ENCODE measurements at regions not wholly inside any gene's neighbourhood (a gene's known extent, or its start where the extent isn't known, plus 50 kb on each side); places are given as distances from the start of the nearest gene placed in this dataset.

DNA sequence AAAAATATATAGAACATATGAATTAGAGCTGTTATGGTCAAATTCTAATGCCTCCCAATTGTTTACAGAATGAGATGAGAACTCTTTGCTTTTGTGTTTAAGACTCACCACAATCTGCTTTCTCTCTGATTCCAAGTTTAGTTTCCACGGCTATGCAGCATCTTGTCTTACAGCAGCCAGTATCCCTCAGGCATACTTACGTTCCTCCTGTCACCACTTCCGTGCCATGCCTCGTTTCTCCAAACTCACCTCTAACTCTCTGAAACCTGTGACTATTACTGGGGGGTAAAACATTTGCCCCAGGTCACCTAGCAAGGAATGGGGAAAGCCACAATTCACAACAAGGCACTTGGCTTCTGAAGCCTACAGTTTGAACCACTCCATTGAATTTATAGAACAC is 192.8 kb upstream of the NRIP1 start:
- TF ChIP-seq, protein P1, sequence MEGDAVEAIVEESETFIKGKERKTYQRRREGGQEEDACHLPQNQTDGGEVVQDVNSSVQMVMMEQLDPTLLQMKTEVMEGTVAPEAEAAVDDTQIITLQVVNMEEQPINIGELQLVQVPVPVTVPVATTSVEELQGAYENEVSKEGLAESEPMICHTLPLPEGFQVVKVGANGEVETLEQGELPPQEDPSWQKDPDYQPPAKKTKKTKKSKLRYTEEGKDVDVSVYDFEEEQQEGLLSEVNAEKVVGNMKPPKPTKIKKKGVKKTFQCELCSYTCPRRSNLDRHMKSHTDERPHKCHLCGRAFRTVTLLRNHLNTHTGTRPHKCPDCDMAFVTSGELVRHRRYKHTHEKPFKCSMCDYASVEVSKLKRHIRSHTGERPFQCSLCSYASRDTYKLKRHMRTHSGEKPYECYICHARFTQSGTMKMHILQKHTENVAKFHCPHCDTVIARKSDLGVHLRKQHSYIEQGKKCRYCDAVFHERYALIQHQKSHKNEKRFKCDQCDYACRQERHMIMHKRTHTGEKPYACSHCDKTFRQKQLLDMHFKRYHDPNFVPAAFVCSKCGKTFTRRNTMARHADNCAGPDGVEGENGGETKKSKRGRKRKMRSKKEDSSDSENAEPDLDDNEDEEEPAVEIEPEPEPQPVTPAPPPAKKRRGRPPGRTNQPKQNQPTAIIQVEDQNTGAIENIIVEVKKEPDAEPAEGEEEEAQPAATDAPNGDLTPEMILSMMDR (IDR thresholded peaks at IDR 0.05; ENCODE audit: extremely low read depth, missing control alignments), result no peak
- DNase-seq (ENCODE audit: low spot score), result no peak

GRCh38 chr21:15259824-15260223 is 195.0 kb upstream of the NRIP1 start:
- TF ChIP-seq, protein P1 (IDR thresholded peaks at IDR 0.05; ENCODE audit: extremely low read depth, missing control alignments), result no peak

GRCh38 chr21:15260604-15261003 is 195.8 kb upstream of the NRIP1 start:
- TF ChIP-seq, protein P1 (IDR thresholded peaks at IDR 0.05; ENCODE audit: extremely low read depth, missing control alignments), result no peak
- no peak for DNase-seq (ENCODE audit: low spot score)

More at GRCh38 chr21:15259824-15260223, 195.0 kb upstream of the NRIP1 start:
- no peak for DNase-seq (ENCODE audit: low spot score)

- no peak for DNase-seq (ENCODE audit: low spot score)
- TF ChIP-seq, protein P1 (IDR thresholded peaks at IDR 0.05; ENCODE audit: extremely low read depth, missing control alignments), result no peak
Observed at GRCh38 chr21:15264084-15264665, 199.4 kb upstream of the NRIP1 start.

DNA sequence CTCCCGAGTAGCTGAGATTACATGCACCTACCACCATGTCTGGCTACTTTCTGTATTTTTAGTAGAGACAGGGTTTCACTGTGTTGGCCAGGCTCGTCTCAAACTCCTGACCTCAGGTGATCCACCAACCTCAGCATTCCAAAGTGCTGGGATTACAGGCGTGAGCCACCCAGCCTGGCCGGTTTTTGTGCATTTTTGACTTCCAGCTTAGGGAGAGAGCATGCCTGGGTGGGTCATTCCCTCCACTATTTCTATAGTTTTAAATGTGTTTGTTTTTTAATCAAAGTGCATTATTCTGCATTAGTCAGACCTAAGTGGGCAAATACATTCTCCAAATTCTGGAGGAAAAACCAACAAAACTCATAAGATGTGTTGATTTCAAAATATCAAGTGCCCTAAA is 207.4 kb upstream of the NRIP1 start:
- TF ChIP-seq, protein P1 (IDR thresholded peaks at IDR 0.05; ENCODE audit: extremely low read depth, missing control alignments), result no peak
- no peak for DNase-seq (ENCODE audit: low spot score)

DNA sequence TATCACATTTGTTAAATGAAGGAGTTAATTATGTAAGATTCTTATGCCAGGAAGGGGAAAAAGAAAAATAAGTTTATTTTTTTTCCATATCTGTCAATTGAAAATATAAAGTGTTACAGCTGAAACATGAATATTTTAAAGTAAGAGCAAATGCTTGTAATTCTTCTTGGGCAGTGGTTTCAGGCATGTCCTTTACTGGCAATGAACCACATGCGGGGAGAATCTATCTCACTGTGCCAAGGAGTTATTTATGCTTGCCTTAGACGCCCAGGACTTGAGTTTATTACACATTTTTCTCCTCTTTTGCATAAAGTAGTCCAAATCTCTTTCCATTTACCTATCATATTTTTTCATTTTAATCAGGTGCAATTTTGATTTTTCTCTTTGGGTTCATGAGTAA is 207.8 kb upstream of the NRIP1 start:
- TF ChIP-seq, protein P1 (IDR thresholded peaks at IDR 0.05; ENCODE audit: extremely low read depth, missing control alignments), result no peak
- no peak for DNase-seq (ENCODE audit: low spot score)

- DNase-seq (ENCODE audit: low spot score), result no peak
- TF ChIP-seq, protein P1 (IDR thresholded peaks at IDR 0.05; ENCODE audit: extremely low read depth, missing control alignments), result no peak
Observed at GRCh38 chr21:15273244-15273643, 208.4 kb upstream of the NRIP1 start.

All from GM20000 (cell line).